ENCODE measurements at regions not wholly inside any gene's neighbourhood (a gene's known extent, or its start where the extent isn't known, plus 50 kb on each side); places are given as distances from the start of the nearest gene placed in this dataset.
"Not testable (repeated sequence)": the region's sequence is repeated elsewhere in the genome, so short reads cannot be mapped to it uniquely, and the experiment has no call there.

DNA sequence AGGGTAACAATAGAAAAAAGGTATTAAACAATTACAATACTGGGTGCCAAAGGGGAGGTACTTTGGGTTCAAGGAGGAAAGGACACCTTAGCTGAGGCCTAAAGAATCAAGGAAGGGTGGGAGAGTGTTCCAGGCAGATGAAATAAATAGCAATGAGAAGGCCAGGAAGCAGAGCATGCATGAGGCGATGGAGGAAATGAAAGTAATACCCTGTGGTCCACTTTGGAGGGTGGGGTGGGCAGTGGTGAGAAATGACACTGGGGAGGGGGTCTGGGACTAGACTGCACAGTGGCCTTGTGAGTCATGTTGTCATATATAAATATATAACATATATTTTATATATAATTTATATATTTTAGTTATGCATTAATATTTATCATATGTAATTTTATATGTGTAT, 55.9 kb downstream of the BHLHE40 start:
- no peak for DNase-seq

DNA sequence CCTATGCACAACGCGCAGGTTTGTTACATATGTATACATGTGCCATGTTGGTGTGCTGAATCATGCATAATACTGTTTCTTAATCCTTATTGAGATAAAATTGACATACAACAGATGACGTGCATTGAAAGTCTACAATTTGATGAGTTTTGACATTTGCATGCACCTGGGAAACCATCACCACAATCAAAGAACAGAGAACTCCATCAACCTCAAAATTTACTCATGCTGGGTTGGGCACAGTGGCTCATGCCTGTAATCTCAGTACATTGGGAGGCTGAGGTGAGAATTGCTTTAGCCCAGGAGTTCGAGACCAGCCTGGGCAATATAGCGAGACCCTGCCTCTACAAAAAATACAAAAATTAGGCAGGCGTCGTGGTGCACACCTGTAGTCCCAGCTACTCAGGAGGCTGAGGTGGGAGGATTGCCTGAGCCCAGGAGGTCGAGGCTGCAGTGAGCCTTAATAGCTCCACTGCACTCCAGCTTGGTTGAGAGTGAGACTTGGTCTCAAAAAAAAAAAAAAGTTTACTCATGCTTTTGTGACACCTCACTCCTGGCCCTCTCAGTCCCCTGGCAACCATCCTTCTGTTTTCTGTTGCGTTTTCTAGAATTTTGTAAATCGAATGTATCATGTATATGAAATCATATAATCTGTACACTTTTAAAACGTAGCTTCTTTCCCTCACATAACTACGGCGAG, 56.6 kb downstream of the BHLHE40 start:
- no peak for DNase-seq

DNA sequence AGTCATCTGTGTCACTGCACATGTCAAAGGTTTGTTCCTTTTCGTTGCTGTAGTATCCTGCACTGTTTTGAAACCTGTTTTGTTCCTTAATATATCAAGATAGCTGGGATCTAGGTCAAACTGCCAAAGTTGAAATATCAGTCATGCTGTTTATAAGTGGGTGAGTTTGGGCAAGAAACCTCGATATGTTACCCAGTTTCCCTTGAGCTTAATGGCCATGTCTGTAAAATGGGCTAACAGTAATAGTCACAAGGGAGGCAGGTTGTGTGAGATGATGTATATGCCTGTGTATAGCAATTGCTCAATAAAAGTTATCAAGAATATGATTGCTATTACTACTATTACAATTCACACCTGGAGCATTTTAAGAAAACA, 57.1 kb downstream of the BHLHE40 start:
- DNase-seq = no peak

DNA sequence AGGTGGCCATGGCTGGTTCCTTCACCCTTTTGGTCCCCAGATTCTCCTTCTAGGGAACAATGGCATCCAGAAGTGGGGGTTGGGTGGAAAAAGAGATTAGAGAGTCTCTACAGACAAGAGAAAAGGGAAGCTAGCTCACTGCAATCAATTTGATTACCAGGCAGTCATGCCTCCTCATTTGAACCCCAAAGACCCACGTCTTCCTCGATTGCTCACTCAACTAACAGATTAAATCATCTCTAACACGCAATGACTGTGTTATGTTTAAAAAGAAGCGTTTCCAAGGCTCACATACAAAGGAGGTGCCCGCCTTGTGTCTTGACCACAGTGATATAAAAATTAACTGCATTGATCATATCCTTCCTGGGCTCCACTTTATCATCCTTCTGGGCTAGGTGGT, 57.6 kb downstream of the BHLHE40 start:
- no peak for DNase-seq

DNA sequence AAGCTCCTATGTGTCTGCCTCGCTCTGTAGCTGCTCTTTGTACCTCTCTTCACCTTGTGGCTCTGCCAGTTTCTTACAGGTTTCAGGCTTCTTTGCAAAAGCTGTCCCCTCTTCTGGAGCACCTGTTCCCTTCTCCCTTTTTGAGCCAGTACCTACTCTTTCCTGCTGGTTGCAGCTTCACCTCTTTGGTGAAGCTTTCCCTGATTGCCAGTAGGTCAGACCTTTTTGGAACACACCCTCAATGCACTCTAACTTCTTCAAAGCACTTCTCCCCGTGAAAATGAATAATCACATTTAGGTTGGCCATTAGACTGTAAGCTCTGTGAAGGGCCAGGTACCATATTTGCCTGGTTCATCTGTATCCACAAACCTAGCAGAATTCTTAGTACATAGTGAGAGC, 60.3 kb downstream of the BHLHE40 start:
- no peak for DNase-seq

DNA sequence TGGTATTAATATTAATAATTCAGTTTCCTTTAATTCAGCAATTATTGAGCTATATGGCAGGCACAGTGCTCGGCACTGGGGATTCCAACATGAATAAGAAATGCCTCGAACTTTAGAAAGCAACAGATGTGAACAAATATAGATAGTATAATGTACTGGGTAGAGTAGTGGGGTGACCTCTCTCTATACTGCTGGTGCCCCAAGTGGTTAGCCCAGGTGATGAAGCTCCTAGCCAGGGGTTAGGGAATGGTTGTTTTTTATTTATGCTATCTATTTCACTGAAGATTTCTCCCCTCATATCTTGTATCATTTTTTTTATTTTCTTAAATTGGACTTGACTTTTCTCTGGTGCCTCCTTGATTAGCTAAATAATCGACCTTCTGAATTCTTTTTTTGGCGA, 62.1 kb downstream of the BHLHE40 start:
- no peak for DNase-seq

DNA sequence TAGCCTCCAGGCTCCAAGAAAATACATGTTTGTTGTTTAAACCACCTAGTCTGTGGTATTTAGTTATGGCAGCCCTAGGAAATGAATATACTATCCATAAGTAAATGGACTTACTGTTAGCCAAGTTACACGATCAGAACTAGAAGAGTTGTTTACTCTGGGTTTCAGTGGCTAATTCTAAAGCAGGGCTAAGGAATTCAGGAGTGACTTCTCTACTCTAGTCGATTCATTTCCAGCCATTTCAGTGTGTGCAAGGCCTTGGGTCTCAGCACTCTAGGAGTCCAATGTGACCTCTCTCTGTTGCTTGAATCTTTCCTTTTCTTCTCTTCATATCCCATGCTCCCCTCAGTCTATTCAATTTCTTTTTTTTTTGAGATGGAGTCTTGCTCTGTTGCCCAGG, 66.7 kb downstream of the BHLHE40 start:
- DNase-seq = no peak

DNA sequence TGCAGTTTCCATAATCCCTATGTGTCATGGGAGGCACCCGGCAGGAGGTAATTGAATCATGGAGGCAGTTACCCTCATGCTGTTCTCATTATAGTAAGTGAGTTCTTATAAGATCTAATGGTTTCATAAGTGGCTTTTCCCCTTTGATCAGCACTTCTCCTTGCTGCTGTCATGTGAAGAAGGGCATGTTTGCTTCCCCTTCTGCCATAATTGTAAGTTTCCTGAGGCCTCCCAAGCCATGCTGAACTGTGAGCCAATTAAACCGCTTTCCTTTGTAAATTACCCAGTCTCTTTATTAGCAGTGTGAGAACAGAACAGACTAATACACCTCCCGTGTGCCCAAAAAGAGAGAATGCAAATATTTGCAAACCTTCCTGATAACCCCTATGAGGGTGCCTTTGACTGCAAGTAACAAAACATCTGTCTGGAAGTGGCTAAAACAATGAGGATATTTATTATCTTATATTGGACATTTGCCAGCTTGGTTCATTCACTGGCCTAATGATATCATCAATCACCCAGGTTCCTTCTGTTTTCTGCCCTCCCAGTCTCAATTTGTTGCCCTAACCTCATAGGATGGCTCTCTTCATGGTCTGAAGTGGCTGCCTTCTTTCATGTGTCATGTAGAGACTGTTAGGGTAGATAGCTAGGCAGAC, 68.7 kb downstream of the BHLHE40 start:
- no peak for DNase-seq

DNA sequence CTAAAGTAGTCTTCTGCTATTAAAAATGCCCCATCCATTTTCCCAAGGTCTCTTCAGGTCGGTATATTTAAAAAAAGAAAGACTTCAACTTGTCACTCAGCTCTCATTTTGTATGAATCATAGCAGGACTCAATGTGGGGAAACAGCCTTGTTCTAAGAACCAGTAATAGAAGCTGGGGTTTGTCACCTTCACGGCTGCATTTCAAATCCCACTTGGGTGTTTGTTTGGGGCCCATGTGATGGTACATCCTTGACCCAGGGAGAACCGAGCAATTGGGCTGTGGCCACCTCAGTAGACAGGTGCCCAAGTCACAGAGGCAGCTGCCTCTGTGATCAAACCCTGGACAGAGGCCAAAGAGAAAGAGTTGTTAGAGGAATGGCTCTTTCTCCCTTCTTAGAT, 70.3 kb upstream of the ARL8B start:
- no peak for DNase-seq

DNA sequence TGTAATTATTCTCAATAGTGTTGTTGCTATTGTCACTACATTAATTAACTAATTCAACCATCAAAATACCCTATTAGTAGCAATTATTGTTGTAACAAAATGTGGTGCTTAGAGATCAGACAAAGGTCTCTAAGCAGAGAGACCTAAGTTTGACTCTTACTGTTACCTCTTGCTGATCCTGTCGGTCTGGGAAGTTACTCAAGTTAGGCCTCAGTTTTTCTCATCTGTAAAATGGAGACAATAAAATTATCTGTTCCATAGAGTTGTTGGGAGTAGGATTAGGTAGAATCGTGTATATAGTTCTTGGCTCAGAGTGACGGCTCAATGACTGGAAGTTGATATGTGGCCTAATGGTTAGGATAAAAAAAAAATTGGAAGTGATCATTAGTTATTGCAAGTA, 69.8 kb upstream of the ARL8B start:
- no peak for DNase-seq

DNA sequence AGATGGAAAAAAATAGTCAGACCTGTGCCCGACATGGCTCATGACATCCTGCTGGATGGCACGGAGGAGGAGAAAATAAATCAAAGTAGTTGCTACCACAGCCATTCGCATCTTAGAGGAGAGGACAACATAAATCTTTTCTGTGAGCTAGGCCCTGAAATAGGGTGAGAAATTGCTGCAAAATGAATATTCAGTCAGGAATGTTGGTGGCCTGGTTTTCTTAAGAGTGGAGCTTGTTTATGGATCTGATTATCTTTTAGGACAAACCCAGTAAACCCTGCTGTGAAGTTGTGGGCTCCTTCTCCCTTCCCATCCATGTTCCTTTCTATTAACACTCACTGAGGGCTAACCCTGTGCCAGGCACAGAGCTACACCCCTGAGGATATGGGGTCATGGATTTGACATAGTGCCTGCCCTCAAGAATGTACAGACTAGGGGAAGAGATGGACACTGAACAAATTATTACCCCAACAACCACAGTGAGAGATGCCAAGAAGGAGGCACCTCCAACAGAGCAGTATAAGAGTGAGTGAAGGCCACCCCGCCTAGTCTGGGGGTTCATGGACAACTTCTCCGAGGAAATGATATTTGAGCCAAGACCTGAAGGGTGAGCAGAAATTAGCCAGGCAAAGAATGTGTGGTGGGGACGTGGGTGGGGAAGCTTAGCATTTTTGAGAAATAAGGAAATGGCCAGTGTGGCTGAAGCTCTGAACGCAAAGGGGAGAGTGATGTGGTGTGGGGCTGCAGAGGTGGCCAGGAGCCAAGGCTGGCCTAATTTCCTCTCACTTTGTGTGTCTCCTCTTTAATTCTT, 68.9 kb upstream of the ARL8B start:
- no peak for DNase-seq

DNA sequence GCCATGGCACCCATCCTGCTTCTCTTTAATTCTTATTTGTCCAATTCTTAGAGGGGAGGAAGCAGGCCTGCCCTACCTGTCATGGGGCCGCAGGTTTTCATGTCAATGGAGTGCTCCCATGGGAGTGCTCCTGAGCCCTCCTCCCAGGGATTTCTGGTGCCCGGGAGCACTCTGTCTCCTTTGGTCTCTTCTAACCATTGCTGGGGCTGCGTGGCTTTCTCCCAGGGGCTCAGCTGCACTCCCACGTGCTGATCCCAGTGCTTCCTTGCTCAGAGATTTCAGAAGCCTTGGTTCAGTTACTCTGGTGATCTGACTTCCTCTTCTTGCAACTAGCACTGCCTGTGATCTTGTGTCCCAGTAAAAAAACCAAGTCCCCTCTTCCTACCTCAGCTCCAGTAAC, 68.0 kb upstream of the ARL8B start:
- no peak for DNase-seq

DNA sequence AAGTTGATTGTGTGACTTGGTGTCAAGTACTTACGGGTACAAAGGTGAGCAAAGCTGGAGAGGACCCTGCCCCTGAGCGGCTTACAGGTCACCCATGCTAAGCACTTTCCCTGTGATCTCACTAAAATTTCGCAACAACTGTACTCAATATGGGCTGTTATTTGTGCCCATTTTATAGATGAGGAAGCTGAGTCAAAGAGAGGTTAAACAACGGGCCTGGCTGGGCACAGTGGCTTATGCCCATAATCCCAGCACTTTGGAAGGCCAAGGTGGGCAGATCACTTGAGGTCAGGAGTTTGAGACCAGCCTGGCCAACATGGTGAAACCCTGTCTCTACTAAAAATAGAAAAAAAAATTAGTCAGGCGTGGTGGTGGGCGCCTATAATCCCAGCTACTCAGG, 67.5 kb upstream of the ARL8B start:
- not testable (repeated sequence) for DNase-seq

DNA sequence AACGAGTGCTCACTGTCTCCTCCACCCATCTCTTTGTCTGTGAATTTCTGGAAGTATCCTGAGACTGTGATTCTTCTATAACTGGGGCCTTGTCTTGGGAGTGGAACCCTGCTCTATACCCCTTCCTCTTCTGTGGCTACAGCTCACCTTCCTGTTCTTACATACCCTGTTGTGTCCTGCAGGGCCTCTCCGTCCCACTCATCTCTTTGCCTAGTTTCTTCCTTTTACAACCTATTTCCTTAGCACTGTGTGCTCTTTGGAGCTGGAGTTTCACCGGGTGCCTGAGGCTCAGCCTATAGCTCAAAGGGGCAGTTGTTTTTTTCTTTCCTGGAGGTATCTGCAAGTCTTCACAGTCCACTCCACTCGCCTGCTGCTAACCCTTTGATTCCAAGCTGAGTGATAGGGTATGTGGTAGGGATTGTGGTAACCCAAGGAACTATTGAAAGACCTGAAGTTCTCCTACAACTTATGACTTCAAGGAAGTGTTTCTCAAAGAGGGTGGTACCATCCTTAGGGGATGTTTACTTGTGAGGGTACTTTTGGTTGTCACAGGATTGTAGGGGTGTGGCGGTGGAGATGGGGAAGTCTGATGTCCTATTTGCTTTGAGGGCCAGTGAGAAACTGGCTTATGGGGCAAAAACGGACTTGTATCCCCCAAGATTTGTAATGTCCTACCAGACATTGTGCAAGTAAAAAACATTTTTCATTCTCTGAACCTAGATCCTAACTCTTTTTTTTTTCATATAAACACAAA, 66.6 kb upstream of the ARL8B start:
- DNase-seq = no peak

DNA sequence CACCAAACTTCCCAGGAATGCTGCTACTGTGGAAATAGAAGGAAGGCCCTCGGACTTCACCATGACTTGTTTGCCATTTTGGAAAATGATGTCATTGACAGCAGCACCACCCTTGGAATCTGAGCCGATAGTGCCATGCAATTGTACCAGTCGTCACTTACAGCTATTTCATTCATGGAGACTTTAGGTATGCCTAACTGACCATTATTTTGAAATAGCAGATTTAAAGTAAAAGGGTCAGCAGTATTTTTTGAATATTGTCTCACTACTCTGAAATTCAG, 66.0 kb upstream of the ARL8B start:
- DNase-seq = no peak

DNA sequence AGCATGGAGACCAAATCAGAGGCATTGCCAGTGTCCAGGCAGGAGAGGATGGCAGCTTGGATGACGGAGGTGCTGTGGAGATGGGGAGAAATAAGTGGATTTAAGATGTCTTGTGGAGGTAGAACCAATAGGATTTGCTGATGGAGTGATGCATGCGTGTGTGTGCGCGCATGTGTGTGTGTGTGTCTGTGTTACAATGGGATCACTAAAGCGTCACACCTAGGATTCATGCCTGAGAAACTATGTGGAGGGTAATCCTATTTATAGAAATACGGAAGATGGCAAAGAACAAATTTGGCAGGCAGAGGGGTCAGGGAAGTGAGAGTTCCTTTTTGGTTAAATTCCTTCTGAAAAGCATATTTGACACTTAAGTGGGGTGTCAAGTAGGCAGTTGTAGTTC, 64.8 kb upstream of the ARL8B start:
- no peak for DNase-seq

DNA sequence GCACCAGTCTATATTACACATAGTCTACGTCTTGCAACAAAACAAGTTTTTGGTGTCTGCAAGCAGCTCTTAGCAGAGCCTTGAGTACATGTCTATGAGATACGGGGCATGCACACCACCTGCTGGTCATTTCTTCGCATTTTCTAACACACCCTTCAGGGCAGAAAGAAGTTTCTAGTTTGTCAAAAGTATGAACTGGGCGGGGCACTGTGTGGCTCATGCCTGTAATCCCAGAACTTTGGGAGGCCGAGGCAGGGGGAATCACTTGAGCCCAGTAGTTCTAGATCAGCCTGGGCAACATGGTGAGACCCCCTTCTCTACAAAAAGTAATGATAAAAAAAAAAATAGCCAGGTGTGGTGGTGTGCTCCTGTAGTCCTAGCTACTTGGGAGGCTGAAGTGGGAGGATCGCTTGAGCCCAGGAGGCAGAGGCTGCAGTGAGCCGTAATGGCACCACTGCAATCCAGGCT, 64.2 kb upstream of the ARL8B start:
- peak; percentile 10 to 63 for DNase-seq

DNA sequence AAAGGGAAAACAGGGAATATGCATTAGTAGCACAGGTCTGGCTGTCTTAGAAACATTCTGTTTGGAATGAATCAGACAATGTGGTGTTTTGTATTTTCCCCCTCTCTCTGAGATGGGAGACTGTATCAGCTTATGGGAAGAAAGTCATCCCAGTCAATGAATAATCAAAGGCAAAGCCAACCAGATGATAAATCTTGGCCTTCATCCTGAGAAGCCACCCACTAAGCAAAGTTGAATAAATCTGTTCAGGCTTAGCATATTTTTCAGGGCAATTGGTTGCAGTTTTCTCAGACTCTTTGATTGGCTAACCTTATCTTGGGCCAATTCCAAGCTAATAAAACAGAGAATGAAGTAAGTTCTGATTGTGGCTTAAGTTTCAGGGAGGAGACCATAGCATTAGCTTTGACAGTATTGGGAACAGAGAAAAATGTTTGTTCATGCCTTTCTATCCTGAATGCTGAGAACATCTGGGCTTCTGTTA, 63.6 kb upstream of the ARL8B start:
- DNase-seq = peak in 1 of 2 experiments; percentile 6

DNA sequence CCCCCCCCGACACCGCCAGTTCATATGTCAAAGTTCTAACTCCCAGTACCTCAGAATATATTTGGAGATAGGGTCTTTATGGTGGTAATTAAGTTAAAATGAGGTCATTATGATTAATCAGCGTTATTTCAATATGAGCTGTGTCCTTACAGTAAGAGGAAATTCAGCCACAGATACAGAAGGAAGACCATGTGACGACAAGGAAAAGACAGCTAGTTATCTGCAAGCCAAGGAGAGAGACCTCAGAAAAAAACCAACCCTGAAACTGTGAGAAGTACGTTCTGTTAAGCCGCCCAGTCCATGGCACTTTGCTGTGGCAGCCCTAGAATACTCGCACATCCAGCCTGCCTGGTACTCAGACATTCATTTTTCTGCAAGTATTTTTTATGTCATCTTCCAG, 62.3 kb upstream of the ARL8B start:
- DNase-seq = no peak

DNA sequence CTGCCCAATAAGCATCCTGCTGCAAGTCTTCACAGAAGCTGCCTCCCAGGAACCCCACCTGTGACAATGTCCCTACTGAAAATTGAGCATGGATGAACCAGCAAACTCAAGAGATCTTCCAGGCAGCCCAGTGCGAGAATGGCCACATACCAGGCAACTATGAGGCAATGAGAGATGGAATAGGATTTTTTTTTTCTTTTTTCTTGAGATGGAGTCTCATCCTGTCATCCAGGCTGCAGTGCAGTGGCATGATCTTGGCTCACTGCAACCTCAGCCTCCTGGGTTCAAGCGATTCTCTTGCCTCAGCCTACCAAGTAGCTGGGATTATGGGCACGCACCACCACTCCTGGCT, 60.9 kb upstream of the ARL8B start:
- no peak for DNase-seq

DNA sequence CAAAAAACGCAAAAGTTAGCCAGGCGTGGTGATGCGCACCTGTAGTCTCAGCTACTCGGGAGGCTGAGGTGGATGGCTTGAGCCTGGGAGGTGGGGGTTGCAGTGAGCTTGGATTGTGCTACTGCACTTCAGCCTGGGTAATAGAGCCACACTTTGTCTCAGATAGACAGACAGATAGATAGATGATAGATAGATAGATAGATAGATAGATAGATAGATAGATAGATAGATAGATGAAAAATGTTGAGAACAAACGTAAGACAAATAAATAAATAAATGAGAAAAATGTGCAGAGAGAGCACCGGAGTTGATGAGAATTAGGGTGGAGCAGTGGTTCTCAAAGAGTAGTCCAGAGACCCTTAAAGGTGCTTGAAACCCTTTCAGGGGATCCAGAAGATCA, 58.4 kb upstream of the ARL8B start:
- DNase-seq = no peak

DNA sequence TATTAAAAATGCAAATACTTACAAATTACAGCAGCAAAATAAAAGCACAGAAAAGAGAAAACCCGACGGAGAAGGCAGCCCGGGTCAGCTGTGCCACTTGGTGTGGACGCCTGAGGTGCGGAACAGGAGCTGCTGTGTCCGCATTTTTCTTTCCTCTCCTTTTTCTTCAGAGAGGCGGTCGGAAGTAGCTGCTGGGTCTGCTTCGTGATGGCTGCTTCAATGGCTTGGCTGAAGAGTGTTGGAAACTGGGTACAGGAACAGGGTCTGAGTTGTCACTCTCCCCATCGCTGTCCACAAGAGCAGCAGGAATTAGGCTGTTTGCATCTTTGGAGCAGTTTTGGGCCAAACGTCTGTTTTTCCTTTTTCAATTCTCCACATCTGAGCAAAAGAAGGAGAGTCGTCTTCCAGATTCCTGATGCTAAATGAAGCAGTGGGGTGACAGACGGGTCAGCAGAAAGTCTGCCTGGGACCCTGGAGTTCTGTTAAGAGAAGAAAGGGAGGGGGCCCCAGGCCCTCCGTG, 53.5 kb upstream of the ARL8B start:
- no peak for DNase-seq

DNA sequence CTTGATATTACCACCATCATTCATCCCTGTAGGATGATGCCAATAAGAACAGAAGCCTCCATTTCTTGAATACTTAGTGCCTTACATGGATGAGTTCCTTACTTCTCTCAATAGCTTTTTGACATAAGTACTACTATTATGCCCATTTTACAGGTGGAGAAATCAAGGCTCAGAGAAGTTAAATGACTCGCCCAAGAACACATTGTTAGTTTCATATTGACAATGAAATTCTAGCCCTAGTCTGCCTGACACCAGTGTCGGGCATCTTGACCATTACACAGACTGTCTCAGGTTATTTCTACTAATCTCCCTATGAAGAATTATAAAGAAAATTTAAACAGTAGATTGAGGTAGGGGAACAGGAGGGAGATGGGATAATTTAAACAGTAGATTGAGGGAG, 52.5 kb upstream of the ARL8B start:
- DNase-seq = no peak

Data from NCI-H446 (cell line).